BE2C (cell line): ENCODE measurements at regions not wholly inside any gene's neighbourhood (a gene's known extent, or its start where the extent isn't known, plus 50 kb on each side); places are given as distances from the start of the nearest gene placed in this dataset.

Experiments
- DNase-seq: peaks from one replicate; pipeline ENCODE4 v3.0.0-alpha.2; 2020
- H3K27me3 ChIP-seq: fragments of 250-450 bp; sonication (Bioruptor Pico); 2 replicates; pipeline ENCODE4 v1.5.1; 2020; ENCODE audit warnings: mild to moderate bottlenecking
- H3K36me3 ChIP-seq: fragments of 250-450 bp; sonication (Bioruptor Pico); 2 replicates; pipeline ENCODE4 v1.5.1; 2020; ENCODE audit warnings: mild to moderate bottlenecking
- H3K4me1 ChIP-seq: fragments of 250-450 bp; sonication (Bioruptor Pico); 2 replicates; pipeline ENCODE4 v1.5.1; 2020
- H3K4me3 ChIP-seq: 2 replicates; pipeline ENCODE4 v1.5.1; 2011; ENCODE audit warnings: low read depth, low read length
- H3K9me3 ChIP-seq: fragments of 250-450 bp; sonication (Bioruptor Pico); 2 replicates; pipeline ENCODE4 v1.5.1; 2020
- CTCF ChIP-seq: IDR thresholded peaks from 2 replicates; pipeline ENCODE4 v1.5.1; 2012; ENCODE audit warnings: mild to moderate bottlenecking, low read depth, low read length

GRCh38 chr5:2139478-2139877, 256.8 kb upstream of the IRX4 start:
- Histone ChIP-seq H3K4me1 (no peaks in the 10 kb centered on the region), H3K9me3 (no peaks in the 10 kb centered on the region), H3K36me3 (no peaks in the 10 kb centered on the region), H3K4me3 (no peak overlapping the region), H3K27me3 (no peaks in the 10 kb centered on the region)
- TF ChIP-seq CTCF: no peak
- no peak for DNase-seq

DNA sequence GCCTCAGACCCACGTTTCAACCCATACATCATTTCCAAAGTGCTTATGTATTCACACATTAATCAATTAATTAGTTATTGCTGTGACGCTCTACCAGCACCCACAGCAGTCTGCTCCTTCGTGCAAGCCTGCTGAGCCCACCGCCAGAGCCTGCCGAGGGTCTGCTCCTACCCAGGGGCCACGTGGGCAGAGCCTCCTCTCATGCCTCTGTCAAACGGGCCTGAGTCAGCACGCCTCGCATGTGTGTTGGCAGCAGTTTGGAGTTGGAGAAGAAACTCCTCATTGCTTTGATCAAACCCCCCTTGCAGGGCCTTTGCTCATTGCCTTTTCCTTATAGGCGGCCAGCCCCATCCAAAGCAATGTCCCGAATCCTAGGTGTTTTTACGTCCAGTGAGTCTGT, 256.2 kb upstream of the IRX4 start:
- Histone ChIP-seq H3K4me3 (no peak overlapping the region), H3K4me1 (no peaks in the 10 kb centered on the region), H3K36me3 (no peaks in the 10 kb centered on the region), H3K9me3 (no peaks in the 10 kb centered on the region), H3K27me3 (no peaks in the 10 kb centered on the region)
- DNase-seq: no peak
- TF ChIP-seq CTCF: no peak

DNA sequence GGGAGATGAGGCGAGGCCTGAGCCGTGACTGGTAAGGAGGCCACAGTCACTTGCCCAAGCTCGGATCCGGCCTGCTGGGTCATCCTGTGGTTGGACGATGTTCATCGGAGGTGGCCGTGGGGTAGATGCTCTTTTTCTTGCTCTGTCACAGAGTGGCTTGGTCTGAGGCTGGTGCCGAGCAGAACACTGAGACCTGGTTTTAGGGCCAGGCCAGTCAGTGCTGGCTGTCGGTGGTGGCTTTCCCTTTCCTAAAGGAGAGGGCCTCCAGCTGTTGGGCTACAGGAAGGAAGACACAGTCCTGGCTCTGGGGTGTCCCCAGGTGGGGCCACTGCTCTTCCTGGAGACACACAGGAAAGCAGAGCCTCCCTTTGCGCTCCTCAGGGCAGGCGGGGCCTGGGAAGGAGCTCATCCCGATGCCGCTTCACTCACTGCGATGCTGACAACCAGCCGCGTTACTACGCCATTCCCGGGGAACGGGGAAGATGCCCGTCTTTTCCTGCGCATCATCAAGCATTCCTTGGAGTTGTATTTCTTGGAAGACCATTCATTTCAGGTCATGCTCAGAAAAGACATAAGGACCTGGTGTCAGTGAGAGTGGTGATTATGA, 254.8 kb upstream of the IRX4 start:
- DNase-seq: no peak
- Histone ChIP-seq H3K4me3 (no peak overlapping the region), H3K27me3 (no peaks in the 10 kb centered on the region), H3K36me3 (no peaks in the 10 kb centered on the region), H3K4me1 (no peaks in the 10 kb centered on the region), H3K9me3 (no peaks in the 10 kb centered on the region)
- no peak for TF ChIP-seq CTCF

DNA sequence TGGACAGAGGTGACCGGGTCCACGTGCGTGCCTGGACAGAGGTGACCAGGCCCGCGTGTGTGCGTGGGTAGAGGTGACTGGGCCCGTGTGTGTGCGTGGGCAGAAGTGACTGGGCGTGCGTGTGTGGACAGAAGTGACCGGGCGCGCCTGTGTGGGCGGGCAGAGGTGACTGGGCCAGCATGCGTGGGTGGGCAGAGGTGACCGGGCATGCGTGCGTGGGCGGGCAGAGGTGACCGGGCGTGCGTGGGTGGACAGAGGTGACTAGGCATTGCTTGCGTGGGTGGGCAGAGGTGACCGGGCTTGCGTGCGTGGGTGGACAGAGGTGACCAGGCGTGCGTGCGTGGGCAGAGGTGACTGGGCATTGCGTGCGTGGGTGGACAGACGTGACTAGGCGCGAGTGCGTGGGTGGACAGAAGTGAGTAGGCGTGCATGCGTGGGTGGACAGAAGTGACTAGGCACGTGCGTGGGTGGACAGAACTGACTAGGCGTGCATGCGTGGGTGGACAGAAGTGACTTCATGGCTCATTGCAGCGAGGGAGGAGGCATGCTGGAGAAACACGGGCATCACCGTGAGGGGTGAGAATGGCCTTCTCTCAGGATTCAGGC, 254.1 kb upstream of the IRX4 start:
- no peak for TF ChIP-seq CTCF
- Histone ChIP-seq H3K27me3 (no peaks in the 10 kb centered on the region), H3K4me1 (no peaks in the 10 kb centered on the region), H3K4me3 (no peak overlapping the region), H3K36me3 (no peaks in the 10 kb centered on the region), H3K9me3 (no peaks in the 10 kb centered on the region)
- DNase-seq: no peak

DNA sequence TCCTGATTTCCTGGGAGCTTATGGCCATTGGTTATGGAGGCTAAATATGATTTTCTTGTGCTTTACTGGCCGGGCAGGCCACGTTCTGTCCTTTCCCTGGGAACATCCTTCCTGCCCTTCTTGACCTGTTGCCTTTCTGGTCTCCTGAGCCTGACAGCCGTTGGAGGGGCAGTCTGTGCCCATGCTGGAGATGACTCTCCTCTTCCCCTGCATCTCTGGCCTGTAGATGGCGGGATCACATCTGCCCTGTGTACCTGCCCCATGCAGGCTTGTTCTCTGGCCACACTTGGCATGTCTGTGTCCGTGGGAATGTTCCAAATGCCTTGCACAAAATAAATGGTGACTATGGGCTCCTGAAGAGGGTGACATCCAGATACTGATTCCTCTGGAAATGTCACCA, 253.1 kb upstream of the IRX4 start:
- Histone ChIP-seq H3K36me3 (no peaks in the 10 kb centered on the region), H3K4me1 (no peaks in the 10 kb centered on the region), H3K4me3 (no peak overlapping the region), H3K9me3 (no peaks in the 10 kb centered on the region), H3K27me3 (no peaks in the 10 kb centered on the region)
- no peak for TF ChIP-seq CTCF
- no peak for DNase-seq

GRCh38 chr5:2135354-2135753, 252.6 kb upstream of the IRX4 start:
- TF ChIP-seq CTCF: no peak
- H3K4me3 ChIP-seq: no peak overlapping the region
- H3K4me1 ChIP-seq: no peaks in the 10 kb centered on the region
- no peak for DNase-seq
- H3K9me3 ChIP-seq: no peaks in the 10 kb centered on the region
- no peaks in the 10 kb centered on the region for H3K36me3 ChIP-seq
- no peaks in the 10 kb centered on the region for H3K27me3 ChIP-seq
